ENCODE measurements at regions not wholly inside any gene's neighbourhood (a gene's known extent, or its start where the extent isn't known, plus 50 kb on each side); places are given as distances from the start of the nearest gene placed in this dataset.
"Not testable (repeated sequence)": the region's sequence is repeated elsewhere in the genome, so short reads cannot be mapped to it uniquely, and the experiment has no call there.

DNA sequence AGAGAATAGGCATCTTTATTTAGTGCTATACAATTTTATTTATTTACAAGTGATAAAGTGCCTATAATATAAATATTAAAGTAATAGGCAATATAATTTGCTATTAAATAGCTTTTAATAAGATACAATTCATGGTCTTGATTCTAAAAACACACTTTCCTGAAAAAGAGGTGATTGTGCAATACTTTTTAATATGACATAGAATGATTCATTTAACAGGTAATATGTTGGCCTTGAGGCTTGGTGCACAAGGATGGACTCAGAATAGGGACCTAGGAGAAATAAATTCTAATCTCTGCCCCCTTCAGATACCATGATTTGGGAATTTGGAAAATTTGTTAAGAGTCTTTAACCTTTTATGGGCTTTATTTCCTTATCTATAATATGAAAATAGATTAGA is 149.9 kb upstream of the FUT9 start:
- no peak for DNase-seq (ENCODE audit: low spot score)

GRCh38 chr6:95866732-95867131 is 149.0 kb upstream of the FUT9 start:
- peak; percentile 6 for DNase-seq (ENCODE audit: low spot score)

GRCh38 chr6:95867205-95867604 is 148.6 kb upstream of the FUT9 start:
- no peak for DNase-seq (ENCODE audit: low spot score)

- DNase-seq (ENCODE audit: low spot score) = no peak
Observed at GRCh38 chr6:95877480-95877879, 138.3 kb upstream of the FUT9 start.

DNA sequence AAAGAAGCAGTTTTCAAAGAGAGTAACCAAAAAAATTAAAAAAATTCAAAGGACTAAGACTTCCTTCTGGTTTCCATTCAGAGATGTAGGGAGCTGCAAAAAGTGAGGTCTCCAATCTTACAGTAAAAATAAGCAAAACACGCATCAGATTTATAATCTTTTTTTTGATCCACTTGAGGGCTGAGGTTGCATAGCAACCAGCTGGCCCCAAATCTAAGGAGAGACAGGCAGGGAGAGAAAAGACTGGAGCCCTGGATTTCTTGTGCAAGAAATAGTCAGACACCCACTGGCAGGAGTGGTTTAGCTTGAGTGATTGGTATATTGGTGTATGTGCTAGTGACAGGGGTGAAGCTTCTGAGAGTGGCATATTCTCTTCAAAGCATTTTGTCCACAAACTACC is 135.9 kb upstream of the FUT9 start:
- no peak for DNase-seq (ENCODE audit: low spot score)

GRCh38 chr6:95882371-95882770 is 133.4 kb upstream of the FUT9 start:
- DNase-seq (ENCODE audit: low spot score) = no peak

GRCh38 chr6:95888711-95889110 is 127.1 kb upstream of the FUT9 start:
- DNase-seq (ENCODE audit: low spot score) = not testable (repeated sequence)

- no peak for DNase-seq (ENCODE audit: low spot score)
Observed at GRCh38 chr6:95905132-95905531, 110.6 kb upstream of the FUT9 start.

DNA sequence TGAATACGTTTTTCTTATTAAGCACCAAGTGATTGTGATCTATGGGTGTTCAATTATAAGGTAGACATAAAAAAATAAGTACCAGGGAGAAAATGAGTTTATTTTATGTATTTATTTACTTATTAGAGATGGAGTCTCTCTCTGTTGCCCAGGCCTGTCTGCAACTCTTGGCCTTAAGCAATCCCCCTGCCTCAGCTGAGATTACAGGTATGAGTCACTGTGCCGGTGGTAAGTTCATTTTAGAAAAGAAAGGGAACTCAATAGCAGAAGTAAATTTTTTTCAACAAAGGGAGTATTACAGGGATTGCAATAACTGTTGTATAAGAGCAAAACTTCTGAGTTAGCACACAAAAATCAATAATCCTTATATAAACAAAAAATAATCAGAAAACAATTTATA is 98.7 kb upstream of the FUT9 start:
- DNase-seq (ENCODE audit: low spot score) = no peak

DNA sequence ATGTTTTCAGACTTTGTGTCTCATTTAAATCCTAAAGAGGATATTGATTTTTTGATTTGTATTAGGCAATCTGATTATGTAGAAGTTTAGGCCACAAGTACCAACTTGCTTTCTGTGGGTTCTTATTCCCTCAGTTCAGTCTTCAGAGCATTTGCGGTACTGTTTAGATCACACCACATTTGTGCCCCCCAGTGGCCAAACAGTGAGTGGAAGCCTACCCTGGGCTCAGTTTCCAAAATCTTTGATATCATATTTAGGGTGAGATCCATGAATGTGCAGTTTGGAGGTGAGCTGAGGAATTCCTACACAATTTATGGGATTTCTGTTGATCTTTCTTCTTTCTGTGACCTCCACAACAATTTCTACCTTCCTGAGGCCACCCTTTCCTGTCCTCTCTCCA is 92.3 kb upstream of the FUT9 start:
- DNase-seq (ENCODE audit: low spot score) = no peak

DNA sequence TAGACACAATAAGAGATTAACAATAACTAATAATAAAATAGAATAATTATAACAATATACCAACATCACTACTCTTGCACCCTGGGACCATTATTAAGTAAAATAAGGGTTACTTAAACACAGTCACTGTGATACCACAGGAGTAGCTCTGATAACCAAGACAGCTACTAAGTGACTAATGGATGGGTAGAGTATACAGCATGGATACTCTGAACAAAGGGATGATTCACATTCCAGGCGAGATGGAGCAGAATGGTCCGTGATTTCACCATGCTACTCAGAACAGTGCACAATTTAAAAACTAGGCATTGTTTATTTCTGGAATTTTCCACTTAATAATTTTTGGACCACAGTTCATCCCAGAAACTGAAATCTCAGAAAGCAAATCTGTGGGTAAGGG is 80.0 kb upstream of the FUT9 start:
- DNase-seq (ENCODE audit: low spot score) = peak; percentile 7

DNA sequence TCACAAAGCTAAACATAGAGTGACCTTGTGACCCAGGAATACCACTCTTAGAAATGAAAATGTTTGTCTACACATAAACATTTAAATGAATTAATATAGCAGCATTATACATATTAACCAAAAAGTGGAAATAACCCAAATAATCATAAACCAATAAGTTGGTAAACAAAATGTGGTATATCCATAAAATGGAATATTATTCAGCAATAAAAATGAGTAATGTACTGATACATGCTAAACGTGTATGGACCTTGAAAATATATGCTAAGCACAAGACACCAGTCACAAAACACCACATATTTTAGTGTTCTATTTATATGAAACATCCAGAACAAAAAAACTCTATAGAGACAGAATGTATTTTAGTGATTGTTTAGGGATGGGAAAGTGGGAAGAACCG is 68.9 kb upstream of the FUT9 start:
- DNase-seq (ENCODE audit: low spot score) = no peak

DNA sequence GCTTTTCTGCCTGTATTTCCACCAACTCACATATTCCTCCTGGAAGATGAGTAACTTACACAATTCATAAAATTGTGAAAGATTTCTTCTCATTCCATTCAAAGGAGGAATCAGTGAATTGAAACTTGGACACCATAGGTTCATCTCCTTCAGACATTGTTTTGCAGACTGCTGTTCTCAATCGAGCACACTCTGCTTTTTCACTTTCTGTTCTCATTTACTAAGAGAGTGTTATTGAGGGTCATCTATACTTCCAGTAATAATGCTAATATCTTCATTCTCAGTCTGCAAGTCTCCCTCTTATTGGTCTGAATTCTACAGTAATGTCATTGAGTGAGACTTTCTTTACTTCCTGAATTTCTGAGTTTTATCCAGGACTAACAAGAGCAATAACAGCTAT is 67.5 kb upstream of the FUT9 start:
- DNase-seq (ENCODE audit: low spot score) = no peak

GRCh38 chr6:95949985-95950384 is 65.8 kb upstream of the FUT9 start:
- DNase-seq (ENCODE audit: low spot score) = no peak

DNA sequence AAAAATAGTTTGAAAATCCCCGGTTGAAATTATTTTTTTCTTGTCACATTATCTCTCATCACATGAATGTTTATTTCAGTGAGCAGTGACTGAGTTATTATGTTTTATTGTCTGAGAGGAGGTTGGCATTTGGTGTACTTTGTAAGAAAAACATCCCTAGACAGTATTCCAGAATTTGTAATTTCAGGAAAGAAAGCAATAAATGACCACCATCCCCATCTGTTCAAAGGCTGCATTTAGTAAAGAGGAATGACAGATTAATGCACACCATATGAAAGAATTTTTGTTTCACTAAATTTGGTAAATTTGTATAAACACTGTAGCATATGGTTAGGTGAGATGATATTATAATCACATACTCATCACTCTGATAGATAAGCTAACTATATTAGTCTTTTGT is 57.1 kb upstream of the FUT9 start:
- no peak for DNase-seq (ENCODE audit: low spot score)

DNA sequence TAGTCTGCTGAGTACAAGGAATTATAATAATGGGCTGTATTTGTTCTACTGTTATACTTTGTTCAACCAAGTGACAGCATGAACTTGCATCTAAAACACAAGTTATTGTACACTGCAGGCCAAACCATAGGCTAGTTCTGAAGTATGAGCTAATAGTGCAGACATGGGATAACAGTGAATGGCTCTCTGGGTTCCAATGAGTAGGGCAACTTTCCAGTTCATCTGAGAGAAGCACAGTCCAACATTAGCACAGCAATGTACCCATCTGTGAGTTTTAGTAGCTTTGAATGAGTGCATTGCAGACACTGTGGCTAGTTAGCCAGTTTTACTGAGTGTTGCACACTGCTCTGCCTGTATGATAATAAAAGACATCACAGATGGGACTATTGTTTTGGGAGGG is 56.5 kb upstream of the FUT9 start:
- DNase-seq (ENCODE audit: low spot score) = peak; percentile 65
